SU-DHL-6 (cell line): ENCODE measurements at regions not wholly inside any gene's neighbourhood (a gene's known extent, or its start where the extent isn't known, plus 50 kb on each side); places are given as distances from the start of the nearest gene placed in this dataset.

Experiments
- H2AFZ ChIP-seq: fragments of 200-600 bp; sonication (generic); 2 replicates; pipeline ENCODE4 v1.6.1; 2014; ENCODE audit warnings: low read depth, mild to moderate bottlenecking, moderate library complexity, mixed read lengths, antibody characterized with exemption, low read length; ENCODE audit not compliant: severe bottlenecking
- H3F3A ChIP-seq: fragments of 200-600 bp; shearing (Covaris generic); 2 replicates; pipeline ENCODE4 v1.6.0; 2016; ENCODE audit warnings: antibody characterized with exemption, mild to moderate bottlenecking; ENCODE audit not compliant: insufficient read depth
- H3K27ac ChIP-seq: fragments of 200-600 bp; sonication (generic); 2 replicates; pipeline ENCODE4 v1.5.1; 2016; ENCODE audit warnings: low read depth, mild to moderate bottlenecking, low read length, moderate library complexity, mixed read lengths
- H3K27me3 ChIP-seq: fragments of 200-600 bp; sonication (generic), shearing (Covaris generic); 2 replicates; pipeline ENCODE4 v1.6.0; 2014; ENCODE audit warnings: mild to moderate bottlenecking, low read length
- H3K36me3 ChIP-seq: fragments of 200-600 bp; sonication (generic); 2 replicates; pipeline ENCODE4 v1.6.1; 2014; ENCODE audit warnings: mild to moderate bottlenecking, low read length, mixed read lengths
- H3K4me2 ChIP-seq: fragments of 300-600, 200-600 bp; shearing (Covaris generic), sonication (generic); 2 replicates; pipeline ENCODE4 v1.6.0; 2014; ENCODE audit warnings: low read length, low read depth, mild to moderate bottlenecking; ENCODE audit not compliant: poor library complexity, severe bottlenecking
- H3K4me3 ChIP-seq: fragments of 200-600 bp; sonication (generic); 2 replicates; pipeline ENCODE4 v1.5.1; 2014; ENCODE audit warnings: antibody characterized with exemption, low read length, mild to moderate bottlenecking, mixed read lengths; ENCODE audit not compliant: insufficient read depth, poor library complexity, severe bottlenecking
- H3K79me2 ChIP-seq: fragments of 200-600 bp; sonication (generic); 2 replicates; pipeline ENCODE4 v1.6.1; 2014; ENCODE audit warnings: mild to moderate bottlenecking, low read length, moderate library complexity; ENCODE audit not compliant: insufficient read depth
- H3K9ac ChIP-seq: fragments of 200-600 bp; sonication (generic); 2 replicates; pipeline ENCODE4 v1.7.0; 2014; ENCODE audit warnings: mild to moderate bottlenecking, low read length
- H3K9me2 ChIP-seq: fragments of 200-600 bp; sonication (generic); replicated peaks from 2 replicates; pipeline ENCODE4 v1.6.1; 2014; ENCODE audit warnings: low read length; ENCODE audit not compliant: insufficient read depth
- H3K9me3 ChIP-seq: fragments of 200-600 bp; sonication (generic); 2 replicates; pipeline ENCODE4 v1.6.1; 2014; ENCODE audit warnings: low read length, mixed read lengths; ENCODE audit not compliant: insufficient read depth
- H4K20me1 ChIP-seq: fragments of 200-600 bp; sonication (generic); 2 replicates; pipeline ENCODE4 v1.6.1; 2014; ENCODE audit warnings: low read depth, mild to moderate bottlenecking, antibody characterized with exemption, low read length, moderate library complexity, mixed read lengths
- CTCF ChIP-seq: fragments of 200-600 bp; sonication (generic); IDR thresholded peaks from one replicate; pipeline ENCODE4 v1.5.1; 2017; ENCODE audit warnings: antibody characterized with exemption, mild to moderate bottlenecking, low read length, moderate library complexity; ENCODE audit not compliant: insufficient read depth, poor library complexity, severe bottlenecking
- EZH2phosphoT487 ChIP-seq: fragments of 200-600 bp; sonication (generic), shearing (Covaris generic); conservative IDR thresholded peaks from 2 replicates; pipeline ENCODE4 v1.6.1; 2018; ENCODE audit warnings: mild to moderate bottlenecking, antibody characterized with exemption, low read length, moderate library complexity, mixed read lengths

GRCh38 chr9:28215536-28216299 is 642.4 kb upstream of the C9orf72 start:
- H3K4me3 ChIP-seq = no peak overlapping the region
- H3K4me2 ChIP-seq = no peak overlapping the region
- no peaks in the 10 kb centered on the region for H3K27me3 ChIP-seq
- H3K79me2 ChIP-seq = no peaks in the 10 kb centered on the region
- no peak overlapping the region for H3K27ac ChIP-seq
- H3K9me2 ChIP-seq = no peaks in the 10 kb centered on the region
- no peaks in the 10 kb centered on the region for H3K36me3 ChIP-seq
- no peaks in the 10 kb centered on the region for H4K20me1 ChIP-seq
- TF ChIP-seq EZH2phosphoT487 (no peak), CTCF (no peak)
- no peak overlapping the region for H2AFZ ChIP-seq
- no peak overlapping the region for H3K9ac ChIP-seq
- H3F3A ChIP-seq = no peaks in the 10 kb centered on the region
- H3K9me3 ChIP-seq = no peaks in the 10 kb centered on the region

GRCh38 chr9:28232686-28233085 is 659.4 kb upstream of the C9orf72 start:
- Histone ChIP-seq H3K9ac (no peak overlapping the region), H2AFZ (no peak overlapping the region), H3K4me3 (no peak overlapping the region), H3K27ac (no peak overlapping the region), H4K20me1 (no peaks in the 10 kb centered on the region), H3K4me2 (no peak overlapping the region), H3K36me3 (no peaks in the 10 kb centered on the region), H3K79me2 (no peaks in the 10 kb centered on the region), H3K9me2 (no peaks in the 10 kb centered on the region), H3K27me3 (no peaks in the 10 kb centered on the region), H3K9me3 (no peaks in the 10 kb centered on the region), H3F3A (no peaks in the 10 kb centered on the region)
- no peak for TF ChIP-seq EZH2phosphoT487

- no peaks in the 10 kb centered on the region for H3K9me2 ChIP-seq
- no peak overlapping the region for H3K27ac ChIP-seq
- no peak overlapping the region for H3K4me3 ChIP-seq
- no peaks in the 10 kb centered on the region for H3F3A ChIP-seq
- no peaks in the 10 kb centered on the region for H3K27me3 ChIP-seq
- no peaks in the 10 kb centered on the region for H3K79me2 ChIP-seq
- no peaks in the 10 kb centered on the region for H3K9me3 ChIP-seq
- no peak overlapping the region for H3K9ac ChIP-seq
- no peak overlapping the region for H2AFZ ChIP-seq
- no peak overlapping the region for H3K4me2 ChIP-seq
- H3K36me3 ChIP-seq = no peaks in the 10 kb centered on the region
- H4K20me1 ChIP-seq = no peaks in the 10 kb centered on the region
- no peak for TF ChIP-seq EZH2phosphoT487
- no peak for TF ChIP-seq CTCF
These were observed 661.0 kb upstream of the C9orf72 start for GRCh38 chr9:28234133-28234893.

- Histone ChIP-seq H3K4me3 (no peak overlapping the region), H3K9me2 (no peaks in the 10 kb centered on the region), H3K27ac (no peak overlapping the region), H3K27me3 (no peaks in the 10 kb centered on the region), H3K9ac (no peak overlapping the region), H4K20me1 (no peaks in the 10 kb centered on the region), H3K4me2 (no peak overlapping the region), H3K36me3 (no peaks in the 10 kb centered on the region), H2AFZ (no peak overlapping the region), H3F3A (no peaks in the 10 kb centered on the region), H3K9me3 (no peaks in the 10 kb centered on the region), H3K79me2 (no peaks in the 10 kb centered on the region)
- TF ChIP-seq EZH2phosphoT487 (no peak), CTCF (no peak)
These were observed 661.6 kb upstream of the C9orf72 start for GRCh38 chr9:28234894-28235277.
